CD14-positive monocyte (primary cell): ENCODE measurements at regions not wholly inside any gene's neighbourhood (a gene's known extent, or its start where the extent isn't known, plus 50 kb on each side); places are given as distances from the start of the nearest gene placed in this dataset.

Source experiments
- DNase-seq, 3 donors: peaks; one replicate each; pipeline ENCODE4 v3.0.0-alpha.2; 2011 to 2022
- H2AFZ ChIP-seq: 2 replicates; pipeline ENCODE4 v1.6.0; 2012; ENCODE audit warnings: mild to moderate bottlenecking, low read depth, low read length, inconsistent platforms; ENCODE audit not compliant: insufficient read depth, poor library complexity, severe bottlenecking
- H3K27ac ChIP-seq, 2 donors: 1 replicate in 1 of 2; 2 replicates in 1 of 2; pipeline ENCODE4 v1.5.1; 2012 to 2013; ENCODE audit warnings: low read length in 2 of 2, control low read depth in 1 of 2, inconsistent platforms in 1 of 2, low read depth in 1 of 2, mild to moderate bottlenecking in 1 of 2
- H3K27me3 ChIP-seq, 2 donors: one replicate each; pipeline versions ENCODE4 v1.6.0 to v1.6.1; 2011 to 2013; ENCODE audit warnings: low read length in 2 of 2; ENCODE audit not compliant: control insufficient read depth in 2 of 2, insufficient read depth in 2 of 2
- H3K36me3 ChIP-seq, 2 donors: replicated peaks in 1 of 2; 1 replicate in 1 of 2; 2 replicates in 1 of 2; pipeline versions ENCODE4 v1.5.1 to v1.6.1; 2012 to 2013; ENCODE audit warnings: low read length in 2 of 2, control low read depth in 1 of 2, inconsistent platforms in 1 of 2, mild to moderate bottlenecking in 1 of 2; ENCODE audit not compliant: insufficient read depth in 2 of 2, control insufficient read depth in 1 of 2
- H3K4me1 ChIP-seq, 2 donors: 1 replicate in 1 of 2; 2 replicates in 1 of 2; pipeline versions ENCODE4 v1.5.1 to v1.6.1; 2012 to 2013; ENCODE audit warnings: low read length in 2 of 2, control low read depth in 1 of 2, inconsistent platforms in 1 of 2, mild to moderate bottlenecking in 1 of 2, moderate library complexity in 1 of 2; ENCODE audit not compliant: insufficient read depth in 2 of 2, control insufficient read depth in 1 of 2
- H3K4me2 ChIP-seq: replicated peaks from 2 replicates; pipeline ENCODE3; 2012; ENCODE audit warnings: low read length, moderate library complexity, mild to moderate bottlenecking; ENCODE audit not compliant: poor library complexity, severe bottlenecking; ENCODE audit errors: extremely low read depth
- H3K4me3 ChIP-seq, 3 experiments: fragments of 200-600 bp in 1 of 3; sonication (generic) in 1 of 3; replicated peaks in 1 of 3; 1 replicate in 2 of 3; 2 replicates in 1 of 3; pipeline ENCODE4 v1.5.1; 2011 to 2013; ENCODE audit warnings: low read length in 3 of 3, mild to moderate bottlenecking in 3 of 3, control low read depth in 2 of 3, low read depth in 2 of 3, inconsistent platforms in 1 of 3, moderate library complexity in 1 of 3
- H3K79me2 ChIP-seq: 2 replicates; pipeline ENCODE4 v1.6.0; 2012; ENCODE audit warnings: mild to moderate bottlenecking, control low read depth, inconsistent platforms, low read length, moderate library complexity; ENCODE audit not compliant: insufficient read depth
- H3K9ac ChIP-seq: 2 replicates; pipeline ENCODE4 v1.6.0; 2017; ENCODE audit warnings: low read length, mild to moderate bottlenecking; ENCODE audit not compliant: insufficient read depth, poor library complexity, severe bottlenecking
- H3K9me3 ChIP-seq, 2 donors: replicated peaks in 1 of 2; 1 replicate in 1 of 2; 2 replicates in 1 of 2; pipeline versions ENCODE4 v1.5.1 to v1.6.1; 2012 to 2013; ENCODE audit warnings: low read length in 2 of 2, control low read depth in 1 of 2; ENCODE audit not compliant: control insufficient read depth in 1 of 2, insufficient read depth in 1 of 2
- H4K20me1 ChIP-seq: 2 replicates; pipeline ENCODE4 v1.6.0; 2012; ENCODE audit warnings: mild to moderate bottlenecking, low read length, control low read depth, moderate library complexity; ENCODE audit not compliant: insufficient read depth
- H3K27ac Mint-ChIP-seq, 7 donors: one replicate each; pipeline ENCODE4 v1.8.0; 2020; ENCODE audit warnings: mild to moderate bottlenecking in 7 of 7, mixed read lengths in 7 of 7, moderate library complexity in 6 of 7, inconsistent platforms in 2 of 7
- H3K27me3 Mint-ChIP-seq, 3 donors: one replicate each; pipeline ENCODE4 v1.8.0; 2021 to 2022; ENCODE audit warnings: low read depth in 3 of 3, mild to moderate bottlenecking in 3 of 3, mixed read lengths in 3 of 3, moderate library complexity in 3 of 3, inconsistent platforms in 1 of 3
- H3K36me3 Mint-ChIP-seq, 2 donors: one replicate each; pipeline ENCODE4 v1.8.0; 2020; ENCODE audit warnings: mixed read lengths in 2 of 2, inconsistent platforms in 1 of 2, mild to moderate bottlenecking in 1 of 2
- H3K4me1 Mint-ChIP-seq: one replicate; pipeline ENCODE4 v1.8.0; 2020; ENCODE audit warnings: mild to moderate bottlenecking, mixed read lengths
- H3K4me3 Mint-ChIP-seq, 2 donors: one replicate each; pipeline ENCODE4 v1.8.0; 2020; ENCODE audit warnings: mild to moderate bottlenecking in 2 of 2, mixed read lengths in 2 of 2, moderate library complexity in 1 of 2
- H3K9me3 Mint-ChIP-seq, 7 donors: one replicate each; pipeline ENCODE4 v1.8.0; 2020 to 2022; ENCODE audit warnings: mixed read lengths in 7 of 7, mild to moderate bottlenecking in 6 of 7, moderate library complexity in 6 of 7, inconsistent platforms in 2 of 7
- CTCF ChIP-seq: fragments of 200-600 bp; IDR thresholded peaks from one replicate; pipeline ENCODE4 v1.8.0; 2022; ENCODE audit warnings: antibody characterized with exemption, mild to moderate bottlenecking
- WGBS: methylation state at CpG from one replicate; pipeline ENCODE4 v1.1.5; 2013; ENCODE audit warnings: missing lambda C conversion rate; ENCODE audit not compliant: insufficient coverage; 5-methylcytosine and 5-hydroxymethylcytosine counted together
- intact Hi-C, 2 donors: fragments of 100-400 bp; cut with micrococcal nuclease; formaldehyde crosslinking; loops; one replicate each; pipeline versions ENCODE4 v1.15.0 to v1.15.1; 2023

DNA sequence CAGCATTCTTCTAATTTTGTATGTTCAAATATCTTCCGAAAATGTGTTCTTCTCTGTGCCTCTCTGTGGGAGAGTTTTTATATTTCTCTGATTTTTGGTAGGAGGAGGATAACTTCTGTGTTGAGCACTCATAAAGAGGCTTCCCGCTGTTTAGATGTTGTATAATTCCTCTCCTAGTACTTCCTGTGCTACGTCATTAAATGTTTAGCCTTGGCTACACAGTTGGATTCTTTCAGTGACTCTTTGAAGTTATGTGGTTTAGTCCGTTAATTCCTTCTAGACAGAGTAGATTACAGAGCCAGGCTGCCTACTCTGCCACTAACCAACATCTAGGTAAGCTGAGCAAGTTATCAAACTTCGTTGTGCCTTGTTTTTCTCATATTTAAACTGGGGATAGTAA, 302.6 kb downstream of the OSTF1 start:
- Histone ChIP-seq H3K9ac (no peak overlapping the region), H3K27ac (no peak overlapping the region), H3K36me3 (no peaks in the 10 kb centered on the region), H4K20me1 (no peaks in the 10 kb centered on the region), H3K9me3 (no peaks in the 10 kb centered on the region), H3K4me2 (no peak overlapping the region), H3K4me1 (no peaks in the 10 kb centered on the region), H3K27me3 (no peaks in the 10 kb centered on the region), H3K79me2 (no peaks in the 10 kb centered on the region), H2AFZ (no peak overlapping the region), H3K4me3 (no peak overlapping the region)
- no peak for DNase-seq
- H3K27me3 Mint-ChIP-seq = peaks cover 0 to under 1% (median 0%) of the 10 kb centered on the region in 3 donors
- no peaks in the 10 kb centered on the region for H3K36me3 Mint-ChIP-seq
- intact Hi-C loops = no loop called here
- no peak overlapping the region for H3K27ac Mint-ChIP-seq
- no peak for TF ChIP-seq CTCF
- peaks cover 0 to 6% (median 1%) of the 10 kb centered on the region in 7 donors for H3K9me3 Mint-ChIP-seq
- no CpG with 5 or more reads among the region's 5 CpGs for WGBS
- H3K4me1 Mint-ChIP-seq = no peaks in the 10 kb centered on the region
- no peak overlapping the region for H3K4me3 Mint-ChIP-seq

- Histone ChIP-seq H3K4me2 (no peak overlapping the region), H3K4me1 (no peaks in the 10 kb centered on the region), H3K9me3 (no peaks in the 10 kb centered on the region), H3K36me3 (no peaks in the 10 kb centered on the region), H4K20me1 (no peaks in the 10 kb centered on the region), H3K9ac (no peak overlapping the region), H2AFZ (no peak overlapping the region), H3K27ac (no peak overlapping the region), H3K27me3 (no peaks in the 10 kb centered on the region), H3K79me2 (no peaks in the 10 kb centered on the region), H3K4me3 (no peak overlapping the region)
- Mint-ChIP-seq H3K27me3 (no peaks in the 10 kb centered on the region), H3K36me3 (no peaks in the 10 kb centered on the region), H3K4me3 (no peak overlapping the region), H3K9me3 (peaks cover 0 to 7% (median 4%) of the 10 kb centered on the region in 7 donors), H3K4me1 (no peaks in the 10 kb centered on the region), H3K27ac (no peak overlapping the region)
- intact Hi-C loops = no loop called here
- DNase-seq = no peak
- no CpG with 5 or more reads among the region's 8 CpGs for WGBS
- no peak for TF ChIP-seq CTCF
Observed at GRCh38 chr9:75391497-75391896, 303.2 kb downstream of the OSTF1 start.
